HG03196 (cell line): ENCODE measurements at regions not wholly inside any gene's neighbourhood (a gene's known extent, or its start where the extent isn't known, plus 50 kb on each side); places are given as distances from the start of the nearest gene placed in this dataset.

Experiments
- ATAC-seq: cut with Tn5 transposase; IDR thresholded peaks from one replicate; pipeline ENCODE4 v1.9.1; 2021; ENCODE audit not compliant: unreplicated experiment

- ATAC-seq: no peak
Measured at GRCh38 chr15:70178335-70179084, 80.8 kb upstream of the TLE3 start.

GRCh38 chr15:70172566-70173225 is 75.0 kb upstream of the TLE3 start:
- ATAC-seq: no peak

DNA sequence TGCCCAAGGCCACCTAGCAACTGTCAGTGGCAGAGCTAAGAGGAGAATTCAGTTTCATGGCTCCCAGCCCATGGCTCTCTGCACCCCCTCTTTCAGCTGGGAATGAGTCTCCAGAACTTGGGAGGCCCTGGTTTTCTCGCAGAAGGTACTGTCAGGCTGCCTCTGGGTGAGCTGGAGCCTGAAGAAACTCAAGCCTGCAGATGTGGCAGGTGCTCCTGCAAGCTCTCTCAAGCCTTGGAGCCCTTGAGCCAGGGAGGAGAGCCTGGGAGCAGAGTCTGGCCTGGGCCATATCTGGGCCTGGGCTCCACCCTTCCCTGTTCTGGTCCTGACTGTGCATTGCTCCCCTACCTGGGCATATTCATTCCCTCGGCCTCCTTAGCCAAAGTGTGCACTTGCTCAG is 74.4 kb upstream of the TLE3 start:
- no peak for ATAC-seq

GRCh38 chr15:70171256-70171886 is 73.7 kb upstream of the TLE3 start:
- ATAC-seq: no peak

GRCh38 chr15:70170096-70170699 is 72.5 kb upstream of the TLE3 start:
- no peak for ATAC-seq

- ATAC-seq: no peak
Measured at GRCh38 chr15:70169147-70169546, 71.4 kb upstream of the TLE3 start.

- no peak for ATAC-seq
Measured at GRCh38 chr15:70167155-70167554, 69.4 kb upstream of the TLE3 start.

GRCh38 chr15:70166506-70167087 is 68.9 kb upstream of the TLE3 start:
- no peak for ATAC-seq

GRCh38 chr15:70165716-70166284 is 68.1 kb upstream of the TLE3 start:
- no peak for ATAC-seq

DNA sequence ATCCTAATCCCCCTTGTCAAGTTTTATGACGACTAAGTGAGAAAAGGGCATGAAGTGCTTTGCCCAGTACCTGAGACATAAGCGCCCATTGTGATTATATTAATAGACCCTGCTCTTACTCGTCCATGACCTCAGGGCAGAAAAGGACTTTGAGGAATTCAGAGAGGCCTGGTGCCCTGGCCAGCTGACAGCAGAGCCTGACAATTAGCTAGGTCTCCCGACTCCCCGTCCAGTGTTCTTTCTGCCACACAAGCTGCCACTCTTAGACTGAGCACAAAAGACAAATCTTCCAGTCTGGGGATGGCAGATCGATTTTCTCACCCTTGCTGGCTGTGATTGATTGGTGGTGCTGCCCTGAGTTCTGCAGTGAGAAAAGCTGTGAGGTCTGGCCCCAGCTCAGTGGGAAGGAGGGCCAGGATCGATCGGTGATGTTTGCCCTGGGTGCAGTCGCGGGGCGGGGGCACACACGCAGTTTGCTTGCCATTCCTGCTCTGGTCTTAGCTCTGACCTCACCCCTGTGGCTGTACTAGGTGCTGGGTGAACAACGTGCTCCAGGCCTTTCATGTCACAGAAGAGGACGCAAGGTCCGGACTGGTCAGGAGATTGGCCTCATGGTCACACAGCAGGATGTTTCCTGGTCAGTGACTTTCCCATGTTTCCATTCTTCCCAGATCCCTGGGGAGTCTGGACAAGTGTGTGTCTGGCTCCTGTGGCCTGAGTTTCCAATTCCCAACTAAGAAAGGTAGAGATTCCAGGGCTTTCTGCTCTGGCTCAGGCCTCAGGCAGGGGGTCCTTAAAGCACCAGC is 67.4 kb upstream of the TLE3 start:
- no peak for ATAC-seq

GRCh38 chr15:70164156-70164900 is 66.6 kb upstream of the TLE3 start:
- ATAC-seq: no peak

- no peak for ATAC-seq
Measured at GRCh38 chr15:70160803-70161565, 63.3 kb upstream of the TLE3 start.

GRCh38 chr15:70160267-70160666 is 62.5 kb upstream of the TLE3 start:
- ATAC-seq: no peak

DNA sequence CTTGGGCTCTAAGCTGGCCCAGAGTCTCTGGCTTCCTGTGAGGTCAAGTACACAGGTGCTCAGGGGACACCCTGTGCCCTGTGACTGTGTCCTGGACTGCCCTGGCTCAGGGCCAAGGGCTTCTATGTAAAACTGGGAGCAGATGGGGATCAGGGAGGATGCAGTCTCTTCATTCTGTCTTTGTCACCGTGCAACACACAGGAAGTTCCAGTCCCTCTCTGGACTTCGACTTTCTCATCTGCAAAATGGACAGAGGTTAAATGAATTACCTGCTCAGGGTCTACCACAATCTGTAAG is 61.9 kb upstream of the TLE3 start:
- no peak for ATAC-seq

DNA sequence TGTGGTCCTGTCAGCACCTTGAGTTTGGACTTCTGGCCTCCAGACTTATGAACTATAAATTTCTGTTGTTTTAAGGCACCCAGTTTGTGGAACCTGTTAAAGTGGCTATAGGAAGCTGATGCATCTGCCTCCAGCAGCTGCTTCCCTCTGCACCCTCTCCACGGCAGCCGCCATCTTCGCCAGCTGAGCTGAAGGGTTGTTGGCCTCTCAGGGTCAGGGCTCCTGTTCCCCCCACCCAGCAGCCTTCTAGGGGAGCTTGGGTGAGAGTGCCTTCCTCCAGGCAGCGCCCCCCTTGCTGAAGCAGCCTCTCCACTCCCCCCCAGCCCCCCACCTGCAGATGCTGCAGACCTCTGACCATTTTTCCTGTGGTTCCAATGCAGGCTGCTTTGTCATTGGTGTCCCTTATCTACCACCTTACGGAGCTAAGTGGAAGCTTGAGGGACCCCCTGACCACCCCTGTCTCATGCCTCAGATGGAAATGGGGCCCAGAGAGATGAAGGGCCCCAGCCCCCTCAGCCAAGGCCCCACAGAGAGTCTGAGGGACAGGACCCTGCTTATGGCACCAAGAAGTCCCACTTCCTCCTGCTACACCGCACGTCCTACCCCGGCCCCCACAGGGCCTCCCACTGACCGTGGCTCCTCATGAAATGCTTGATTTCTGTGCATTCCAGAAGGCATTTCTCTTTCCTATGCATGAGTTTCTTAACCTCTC is 61.4 kb upstream of the TLE3 start:
- no peak for ATAC-seq

DNA sequence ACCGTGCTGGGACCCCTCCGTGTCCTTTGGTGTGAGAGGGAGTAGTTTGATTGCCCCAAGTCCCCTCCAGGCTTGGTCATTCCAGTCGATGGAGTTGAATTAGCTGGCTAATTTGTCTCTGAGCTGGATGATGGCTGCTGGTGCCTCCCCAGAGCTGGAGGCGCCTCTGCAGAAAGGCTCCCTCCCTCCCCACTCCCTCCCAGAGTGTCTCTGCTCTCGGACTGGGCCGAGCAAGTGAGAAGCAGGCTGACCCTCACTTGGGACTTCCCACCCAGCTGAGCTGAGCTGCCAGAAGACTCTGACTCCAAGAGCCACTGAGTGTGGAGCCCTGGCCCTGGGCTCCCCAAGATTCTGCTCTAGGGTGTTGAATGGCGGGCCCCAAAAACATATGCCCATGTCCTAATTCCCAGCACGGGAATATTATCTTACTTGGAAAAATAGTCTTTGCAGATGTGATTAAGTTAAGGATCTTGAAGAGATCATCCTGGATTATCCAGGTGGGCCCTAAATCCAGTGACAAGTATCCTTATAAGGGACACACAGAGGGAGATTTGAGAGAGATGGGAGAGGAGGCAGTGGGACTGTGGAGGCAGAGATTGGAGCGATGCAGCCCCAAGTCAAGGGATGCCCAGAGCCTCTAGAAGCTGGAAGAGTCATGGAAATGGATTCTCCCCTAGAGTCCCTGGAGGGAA is 60.7 kb upstream of the TLE3 start:
- ATAC-seq: no peak

DNA sequence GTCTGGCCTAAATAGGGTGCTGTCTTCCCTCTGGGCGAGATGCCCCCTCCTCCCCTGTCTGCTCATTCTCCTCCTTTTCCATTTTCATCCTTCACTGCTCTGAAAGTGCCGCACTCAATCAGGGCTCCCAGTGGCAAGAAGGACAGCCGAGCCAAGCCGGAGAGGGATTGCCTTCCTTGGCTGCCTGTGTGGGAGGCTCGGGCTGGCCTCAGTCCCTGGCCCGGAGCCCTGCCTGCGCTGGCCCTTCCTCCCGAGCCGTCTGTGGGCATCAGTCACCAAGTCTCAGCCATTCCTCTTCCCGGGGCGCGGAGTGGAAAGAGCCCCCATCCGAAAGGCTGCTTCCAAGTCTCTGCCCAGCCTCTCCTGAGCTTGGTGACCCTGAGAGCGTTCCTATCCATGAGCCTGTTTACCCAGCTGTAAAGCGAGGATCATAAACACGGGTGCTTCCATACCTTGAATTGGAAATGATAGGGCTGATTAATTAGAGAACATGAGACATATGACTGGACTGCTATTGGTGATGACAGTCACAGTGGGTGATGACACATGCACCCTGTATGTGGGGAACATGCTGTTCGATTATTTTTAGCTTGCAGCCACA is 59.1 kb upstream of the TLE3 start:
- no peak for ATAC-seq
